ENCODE measurements at regions not wholly inside any gene's neighbourhood (a gene's known extent, or its start where the extent isn't known, plus 50 kb on each side); places are given as distances from the start of the nearest gene placed in this dataset.

DNA sequence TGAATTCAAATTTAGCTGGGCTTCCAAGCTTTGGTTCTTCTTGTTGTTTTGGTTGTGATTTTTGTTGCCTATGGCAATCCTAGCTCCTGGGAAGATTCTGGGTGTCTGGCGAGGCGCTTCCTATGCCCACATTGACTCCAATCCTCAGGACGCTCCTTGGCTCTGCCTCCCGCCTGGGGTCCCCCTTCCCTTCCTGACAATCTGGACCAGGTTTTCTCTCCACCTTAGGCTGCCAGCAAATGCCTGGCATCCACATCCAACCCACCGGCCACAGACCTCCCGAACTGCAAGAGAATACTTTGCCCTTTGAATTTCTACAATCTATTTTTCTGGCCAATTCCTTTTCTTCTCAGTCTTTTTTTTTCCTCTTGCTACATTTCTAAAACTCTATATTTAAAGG is 186.9 kb upstream of the UBL3 start:
- peak overlapping the region; percentile 31; the same call in 1 of the 2 replicates for H3K4me2 ChIP-seq
- peaks cover 17% of the 10 kb centered on the region for H3K4me1 ChIP-seq (ENCODE audit: insufficient read depth)
- no peaks in the 10 kb centered on the region for H3K36me3 ChIP-seq (ENCODE audit: insufficient read depth)
- H3F3A ChIP-seq (replicated peaks; ENCODE audit: low read depth) = no peaks in the 10 kb centered on the region
- H3K4me3 Mint-ChIP-seq = no peak overlapping the region
- H3K79me2 ChIP-seq (replicated peaks; ENCODE audit: insufficient read depth) = no peaks in the 10 kb centered on the region
- H3K27me3 ChIP-seq (ENCODE audit: insufficient read depth) = no peaks in the 10 kb centered on the region
- H3K4me1 Mint-ChIP-seq = peaks cover 30% of the 10 kb centered on the region
- no peak overlapping the region for H3K27ac Mint-ChIP-seq
- H4K20me1 ChIP-seq (replicated peaks; ENCODE audit: insufficient read depth) = no peaks in the 10 kb centered on the region
- H3K4me3 ChIP-seq = no peak overlapping the region
- peaks cover 5% of the 10 kb centered on the region; the same call in 1 of the 2 replicates for H3K9me2 ChIP-seq (ENCODE audit: insufficient read depth)
- ATAC-seq (peak; percentile 92), DNase-seq (ENCODE audit: low spot score) (peak; percentile 81)
- H3K27me3 Mint-ChIP-seq (ENCODE audit: insufficient read depth, low read depth, poor library complexity) = peaks cover 4% of the 10 kb centered on the region
- no peak overlapping the region for H3K27ac ChIP-seq (ENCODE audit: low read depth)
- H3K36me3 Mint-ChIP-seq (ENCODE audit: low read depth) = no peaks in the 10 kb centered on the region
- H3K9me3 Mint-ChIP-seq = no peaks in the 10 kb centered on the region; the same call in 2 of the 3 replicates
- peak overlapping the region; percentile 4; the same call in 1 of the 2 replicates for H2AFZ ChIP-seq
- no peak for TF ChIP-seq ZNF331 (CRISPR knock-in tag; IDR thresholded peaks at IDR 0.05; ENCODE audit: low read depth)
- TF ChIP-seq ZNF114 (CRISPR knock-in tag; IDR thresholded peaks at IDR 0.05) = no peak
- no peak for TF ChIP-seq NANOG (IDR thresholded peaks at IDR 0.05; ENCODE audit: borderline replicate concordance)
- no peak for TF ChIP-seq ZNF462 (CRISPR knock-in tag; IDR thresholded peaks at IDR 0.05)
- TF ChIP-seq JUNB (IDR thresholded peaks at IDR 0.05; ENCODE audit: unreplicated experiment) = no peak
- TF ChIP-seq EZH2 (IDR thresholded peaks at IDR 0.05; ENCODE audit: low read depth, unreplicated experiment) = no peak
- TF ChIP-seq EZH2phosphoT487 (IDR thresholded peaks at IDR 0.05; ENCODE audit: unreplicated experiment) = no peak
- TF ChIP-seq CREB1 (CRISPR knock-in tag; IDR thresholded peaks at IDR 0.05; ENCODE audit: low read depth) = no peak
- TF ChIP-seq POLR2AphosphoS5 (IDR thresholded peaks at IDR 0.05; ENCODE audit: low read depth) = no peak
- no peak for TF ChIP-seq REST (IDR thresholded peaks at IDR 0.05; ENCODE audit: unreplicated experiment)
- no peak for TF ChIP-seq STAT1 (IDR thresholded peaks at IDR 0.05; ENCODE audit: unreplicated experiment)
- TF ChIP-seq, protein P1, sequence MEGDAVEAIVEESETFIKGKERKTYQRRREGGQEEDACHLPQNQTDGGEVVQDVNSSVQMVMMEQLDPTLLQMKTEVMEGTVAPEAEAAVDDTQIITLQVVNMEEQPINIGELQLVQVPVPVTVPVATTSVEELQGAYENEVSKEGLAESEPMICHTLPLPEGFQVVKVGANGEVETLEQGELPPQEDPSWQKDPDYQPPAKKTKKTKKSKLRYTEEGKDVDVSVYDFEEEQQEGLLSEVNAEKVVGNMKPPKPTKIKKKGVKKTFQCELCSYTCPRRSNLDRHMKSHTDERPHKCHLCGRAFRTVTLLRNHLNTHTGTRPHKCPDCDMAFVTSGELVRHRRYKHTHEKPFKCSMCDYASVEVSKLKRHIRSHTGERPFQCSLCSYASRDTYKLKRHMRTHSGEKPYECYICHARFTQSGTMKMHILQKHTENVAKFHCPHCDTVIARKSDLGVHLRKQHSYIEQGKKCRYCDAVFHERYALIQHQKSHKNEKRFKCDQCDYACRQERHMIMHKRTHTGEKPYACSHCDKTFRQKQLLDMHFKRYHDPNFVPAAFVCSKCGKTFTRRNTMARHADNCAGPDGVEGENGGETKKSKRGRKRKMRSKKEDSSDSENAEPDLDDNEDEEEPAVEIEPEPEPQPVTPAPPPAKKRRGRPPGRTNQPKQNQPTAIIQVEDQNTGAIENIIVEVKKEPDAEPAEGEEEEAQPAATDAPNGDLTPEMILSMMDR (conservative IDR thresholded peaks at IDR 0.05; ENCODE audit: low read depth in 2 of 2) = no peak
- no peak for TF ChIP-seq ETS1 (IDR thresholded peaks at IDR 0.05)

Measured in GM23338 (cell line).